PC-3 (cell line): ENCODE measurements at regions not wholly inside any gene's neighbourhood (a gene's known extent, or its start where the extent isn't known, plus 50 kb on each side); places are given as distances from the start of the nearest gene placed in this dataset.

Experiments used
- ATAC-seq: fragments of 200-7000 bp; cut with Tn5 transposase; 2 replicates; pipeline ENCODE4 v1.9.1; 2020; ENCODE audit warnings: mild to moderate bottlenecking, moderate library complexity
- BruUV-seq: library from RNA; stranded (reverse); fragments of 400-500 nt; replicated peaks from 2 replicates; lab custom pipeline; 2021; lab: Mats Ljungman, UMichigan
- CTCF ChIA-PET: fragments of 300-600 bp; sonication (Branson Sonifier 250); formaldehyde crosslinking; loops from one replicate; lab custom pipeline; 2022; ENCODE audit warnings: antibody characterized with exemption; lab: Charles Lee
- POLR2A ChIA-PET: fragments of 300-600 bp; sonication (Branson Sonifier 250); formaldehyde crosslinking; loops from one replicate; lab custom pipeline; 2022; ENCODE audit warnings: antibody characterized with exemption; ENCODE audit not compliant: unreplicated experiment; lab: Charles Lee
- DNase-seq: peaks from one replicate; pipeline ENCODE4 v3.0.0-alpha.2; 2015
- H2AFZ ChIP-seq: fragments of 300-600 bp; sonication (generic); 2 replicates; pipeline ENCODE4 v1.6.0; 2016; ENCODE audit warnings: antibody characterized with exemption, low read length
- H3F3A ChIP-seq: fragments of 300-600 bp; sonication (generic); one replicate; pipeline ENCODE4 v1.6.0; 2017; ENCODE audit warnings: antibody characterized with exemption, low read length, control low read depth, mild to moderate bottlenecking; ENCODE audit not compliant: unreplicated experiment
- H3K27ac ChIP-seq: fragments of 300-600 bp; sonication (generic); 2 replicates; pipeline ENCODE4 v1.5.1; 2016; ENCODE audit warnings: mild to moderate bottlenecking, low read length
- H3K27me3 ChIP-seq: fragments of 300-600 bp; sonication (generic); 2 replicates; pipeline ENCODE4 v1.6.1; 2016; ENCODE audit warnings: low read length, mixed read lengths
- H3K36me3 ChIP-seq: fragments of 300-600 bp; sonication (generic); 2 replicates; pipeline ENCODE4 v1.6.1; 2016; ENCODE audit warnings: low read depth, mixed run types, low read length, mixed read lengths
- H3K4me1 ChIP-seq: fragments of 300-600 bp; sonication (generic); 2 replicates; pipeline ENCODE4 v1.5.1; 2016; ENCODE audit warnings: low read length; ENCODE audit not compliant: insufficient read depth
- H3K4me2 ChIP-seq: fragments of 300-600 bp; sonication (generic); 2 replicates; pipeline ENCODE4 v1.6.0; 2016; ENCODE audit warnings: low read length
- H3K4me3 ChIP-seq: fragments of 300-600 bp; sonication (generic); 2 replicates; pipeline ENCODE4 v1.5.1; 2016; ENCODE audit warnings: mild to moderate bottlenecking, low read length, mixed read lengths
- H3K79me2 ChIP-seq: fragments of 300-600 bp; sonication (generic); 2 replicates; pipeline ENCODE4 v1.6.1; 2017; ENCODE audit warnings: low read length, mixed read lengths
- H3K9ac ChIP-seq: fragments of 300-600 bp; sonication (generic); 2 replicates; pipeline ENCODE4 v1.6.0; 2016; ENCODE audit warnings: mild to moderate bottlenecking, low read length
- H3K9me2 ChIP-seq: fragments of 300-600 bp; sonication (generic); replicated peaks from 2 replicates; pipeline ENCODE4 v1.6.1; 2016; ENCODE audit warnings: mixed run types, low read length, mixed read lengths
- H3K9me3 ChIP-seq: fragments of 300-600 bp; sonication (generic); 2 replicates; pipeline ENCODE4 v1.6.1; 2016; ENCODE audit warnings: low read length, mixed read lengths
- H4K20me1 ChIP-seq: fragments of 300-600 bp; sonication (generic); 2 replicates; pipeline ENCODE4 v1.6.1; 2016; ENCODE audit warnings: low read length, mixed read lengths
- CTCF ChIP-seq: fragments of 300-600 bp; sonication (generic); conservative IDR thresholded peaks from 2 replicates; pipeline ENCODE4 v1.5.1; 2017; ENCODE audit warnings: antibody characterized with exemption, low read depth, mild to moderate bottlenecking, low read length
- EZH2 ChIP-seq: fragments of 300-600 bp; sonication (generic); IDR thresholded peaks from one replicate; pipeline ENCODE4 v1.6.1; 2017; ENCODE audit warnings: antibody characterized with exemption, mild to moderate bottlenecking, low read length; ENCODE audit not compliant: unreplicated experiment
- EZH2phosphoT487 ChIP-seq: fragments of 300-600 bp; sonication (generic); IDR thresholded peaks from 2 replicates; pipeline ENCODE4 v1.6.1; 2018; ENCODE audit warnings: mild to moderate bottlenecking, antibody characterized with exemption, low read length, borderline replicate concordance
- intact Hi-C: fragments of 100-400 bp; cut with micrococcal nuclease; formaldehyde crosslinking; loops from 2 replicates; pipeline ENCODE4 v1.9.0; 2023

- intact Hi-C loops: no loop called here
- H3K4me2 ChIP-seq: no peak overlapping the region
- BruUV-seq: no TSS peak
Measured at GRCh38 chr11:24324211-24324610, 172.6 kb upstream of the LUZP2 start.

GRCh38 chr11:24344222-24344621 lies 152.6 kb upstream of the LUZP2 start:
- intact Hi-C loops: no loop called here
- Histone ChIP-seq H3K4me2 (no peak overlapping the region), H3K4me3 (no peak overlapping the region), H3F3A (no peaks in the 10 kb centered on the region), H3K27me3 (no peaks in the 10 kb centered on the region), H4K20me1 (no peaks in the 10 kb centered on the region), H3K9me2 (no peaks in the 10 kb centered on the region), H3K9ac (no peak overlapping the region), H2AFZ (no peak overlapping the region), H3K36me3 (no peaks in the 10 kb centered on the region), H3K9me3 (no peaks in the 10 kb centered on the region), H3K79me2 (no peaks in the 10 kb centered on the region), H3K4me1 (no peaks in the 10 kb centered on the region), H3K27ac (no peak overlapping the region)
- ChIA-PET CTCF (no interaction called here), POLR2A (no interaction called here)
- TF ChIP-seq EZH2: no peak
- no peak for TF ChIP-seq CTCF
- no peak for TF ChIP-seq EZH2phosphoT487
- DNase-seq (no peak), ATAC-seq (no peak)
- no TSS peak for BruUV-seq

More at GRCh38 chr11:24324211-24324610, 172.6 kb upstream of the LUZP2 start:
- ATAC-seq (peak; percentile 68), DNase-seq (peak; percentile 40)
- H3K9me3 ChIP-seq: no peaks in the 10 kb centered on the region
- ChIA-PET CTCF (no interaction called here), POLR2A (no interaction called here)
- no peaks in the 10 kb centered on the region for H4K20me1 ChIP-seq
- H3K9me2 ChIP-seq: no peaks in the 10 kb centered on the region
- H3K27ac ChIP-seq: no peak overlapping the region
- H2AFZ ChIP-seq: no peak overlapping the region
- H3K27me3 ChIP-seq: no peaks in the 10 kb centered on the region
- TF ChIP-seq EZH2phosphoT487: no peak
- TF ChIP-seq CTCF: no peak
- H3K79me2 ChIP-seq: no peaks in the 10 kb centered on the region
- H3F3A ChIP-seq: no peaks in the 10 kb centered on the region
- no peaks in the 10 kb centered on the region for H3K36me3 ChIP-seq
- no peak overlapping the region for H3K4me3 ChIP-seq
- H3K4me1 ChIP-seq: peaks cover 8% of the 10 kb centered on the region
- no peak overlapping the region for H3K9ac ChIP-seq

GRCh38 chr11:24348908-24349307 lies 147.9 kb upstream of the LUZP2 start:
- Histone ChIP-seq H4K20me1 (no peaks in the 10 kb centered on the region), H3K9ac (no peak overlapping the region), H3K4me1 (no peaks in the 10 kb centered on the region), H2AFZ (no peak overlapping the region), H3K79me2 (no peaks in the 10 kb centered on the region), H3K27ac (no peak overlapping the region), H3K27me3 (no peaks in the 10 kb centered on the region), H3K4me2 (no peak overlapping the region), H3K36me3 (no peaks in the 10 kb centered on the region), H3K9me2 (no peaks in the 10 kb centered on the region), H3K4me3 (no peak overlapping the region), H3K9me3 (no peaks in the 10 kb centered on the region), H3F3A (no peaks in the 10 kb centered on the region)
- TF ChIP-seq EZH2phosphoT487: no peak
- no peak for TF ChIP-seq CTCF
- TF ChIP-seq EZH2: no peak
- DNase-seq: no peak
- ATAC-seq: no peak
- ChIA-PET CTCF (interaction anchor here (0.7 kb wide), 1 partner anchor 451 kb away, joined by 3 read pairs; no protein-coding TSS in a partner anchor), POLR2A (no interaction called here)
- no TSS peak for BruUV-seq
- intact Hi-C loops: no loop called here
